Testis (tissue), 2 donors: ENCODE measurements at regions not wholly inside any gene's neighbourhood (a gene's known extent, or its start where the extent isn't known, plus 50 kb on each side); places are given as distances from the start of the nearest gene placed in this dataset.

Source experiments
- DNase-seq: peaks from one replicate; pipeline ENCODE4 v3.0.0-alpha.2; 2019
- H3K27ac ChIP-seq, 2 donors: fragments of 200-600 bp; sonication (generic); one replicate each; pipeline ENCODE4 v1.5.1; 2019
- H3K27me3 ChIP-seq: fragments of 200-600 bp; sonication (generic); one replicate; pipeline ENCODE4 v1.5.1; 2019
- H3K36me3 ChIP-seq: fragments of 200-600 bp; sonication (generic); one replicate; pipeline ENCODE4 v1.5.1; 2017; ENCODE audit warnings: low read depth; ENCODE audit errors: missing control alignments
- H3K4me1 ChIP-seq: fragments of 200-600 bp; sonication (generic); one replicate; pipeline ENCODE4 v1.5.1; 2019
- H3K4me3 ChIP-seq, 2 donors: fragments of 200-600 bp; sonication (generic); one replicate each; pipeline ENCODE4 v1.5.1; 2017 to 2019
- H3K9me3 ChIP-seq: fragments of 200-600 bp; sonication (generic); one replicate; pipeline ENCODE4 v1.5.1; 2017
- CTCF ChIP-seq, 3 experiments: fragments of 450-650 bp in 2 of 3; fragments of 200-600 bp in 1 of 3; sonication (generic) in 1 of 3; IDR thresholded peaks; one replicate each; pipeline ENCODE4 v1.5.1; 2016 to 2019; ENCODE audit warnings: antibody characterized with exemption in 3 of 3, mild to moderate bottlenecking in 2 of 3, moderate library complexity in 1 of 3
- POLR2A ChIP-seq: fragments of 450-650 bp; IDR thresholded peaks from one replicate; pipeline ENCODE4 v1.6.1; 2017; ENCODE audit warnings: antibody characterized with exemption, mild to moderate bottlenecking, moderate library complexity
- WGBS, 2 donors: methylation state at CpG; one replicate each; pipeline ENCODE4 v1.1.5; 2018; 5-methylcytosine and 5-hydroxymethylcytosine counted together
- intact Hi-C: fragments of 100-400 bp; cut with DNase I; formaldehyde crosslinking; loops from one replicate; pipeline ENCODE4 v1.15.1; 2023; ENCODE audit warnings: low total_unique reads

- 88 to 90% methylated on average over 1 of the region's 1 CpG for WGBS, 2 donors
- H3K27me3 ChIP-seq = no peaks in the 10 kb centered on the region
- no peak for TF ChIP-seq CTCF (IDR thresholded peaks at IDR 0.05)
- TF ChIP-seq POLR2A = no peak
- no peaks in the 10 kb centered on the region for H3K36me3 ChIP-seq
- H3K4me1 ChIP-seq = no peaks in the 10 kb centered on the region
- H3K9me3 ChIP-seq = no peaks in the 10 kb centered on the region
- no peak overlapping the region for H3K27ac ChIP-seq
- DNase-seq = no peak
- intact Hi-C loops = no loop called here
- H3K4me3 ChIP-seq = no peak overlapping the region
Observed at GRCh38 chr11:87473174-87473573, 435.4 kb downstream of the TMEM135 start.

DNA sequence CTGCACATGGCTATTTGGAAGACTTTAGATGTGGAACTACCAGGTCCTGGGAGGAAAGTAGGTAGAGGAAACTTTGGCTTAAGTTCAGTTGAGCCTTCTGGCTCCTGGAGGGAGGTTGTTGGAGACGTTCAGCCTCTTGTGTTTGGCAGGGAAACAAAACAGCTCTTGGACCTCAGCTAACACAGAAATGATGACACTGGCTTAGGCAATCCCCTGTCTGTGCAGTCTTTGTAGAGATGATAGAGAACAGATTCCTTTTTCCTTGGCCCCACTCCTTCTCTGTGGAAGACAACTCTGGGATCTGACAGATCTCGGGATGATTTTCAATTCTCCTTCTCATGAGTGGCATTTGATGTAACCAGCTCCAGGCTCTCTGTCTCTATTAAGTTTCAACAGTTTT is 428.5 kb downstream of the TMEM135 start:
- Histone ChIP-seq H3K4me3 (no peak overlapping the region), H3K9me3 (no peaks in the 10 kb centered on the region), H3K36me3 (no peaks in the 10 kb centered on the region), H3K27me3 (no peaks in the 10 kb centered on the region), H3K4me1 (no peaks in the 10 kb centered on the region), H3K27ac (no peak overlapping the region)
- intact Hi-C loops = no loop called here
- 25 to 48% methylated on average over 2 of the region's 2 CpGs for WGBS, 2 donors
- TF ChIP-seq CTCF (IDR thresholded peaks at IDR 0.05) = no peak
- no peak for TF ChIP-seq POLR2A
- DNase-seq = peak; percentile 29

GRCh38 chr11:87465716-87466115 is 428.0 kb downstream of the TMEM135 start:
- no peaks in the 10 kb centered on the region for H3K36me3 ChIP-seq
- intact Hi-C loops = no loop called here
- no peak for TF ChIP-seq POLR2A
- TF ChIP-seq CTCF (IDR thresholded peaks at IDR 0.05) = no peak
- no peaks in the 10 kb centered on the region for H3K4me1 ChIP-seq
- H3K27ac ChIP-seq = no peak overlapping the region
- no peak overlapping the region for H3K4me3 ChIP-seq
- H3K27me3 ChIP-seq = no peaks in the 10 kb centered on the region
- no peaks in the 10 kb centered on the region for H3K9me3 ChIP-seq
- 71 to 75% methylated on average over 4 of the region's 4 CpGs for WGBS, 2 donors
- no peak for DNase-seq

GRCh38 chr11:87463486-87464102 is 425.9 kb downstream of the TMEM135 start:
- H3K27ac ChIP-seq = no peak overlapping the region
- WGBS, 2 donors = 78 to 87% methylated on average over 4 of the region's 4 CpGs

More at GRCh38 chr11:87463486-87464102, 425.9 kb downstream of the TMEM135 start:
- intact Hi-C loops = no loop called here
- no peak for DNase-seq
- Histone ChIP-seq H3K36me3 (no peaks in the 10 kb centered on the region), H3K4me1 (no peaks in the 10 kb centered on the region), H3K27me3 (no peaks in the 10 kb centered on the region), H3K4me3 (no peak overlapping the region), H3K9me3 (no peaks in the 10 kb centered on the region)
- TF ChIP-seq POLR2A = no peak
- TF ChIP-seq CTCF (IDR thresholded peaks at IDR 0.05) = no peak
